ENCODE measurements at regions not wholly inside any gene's neighbourhood (a gene's known extent, or its start where the extent isn't known, plus 50 kb on each side); places are given as distances from the start of the nearest gene placed in this dataset.

DNA sequence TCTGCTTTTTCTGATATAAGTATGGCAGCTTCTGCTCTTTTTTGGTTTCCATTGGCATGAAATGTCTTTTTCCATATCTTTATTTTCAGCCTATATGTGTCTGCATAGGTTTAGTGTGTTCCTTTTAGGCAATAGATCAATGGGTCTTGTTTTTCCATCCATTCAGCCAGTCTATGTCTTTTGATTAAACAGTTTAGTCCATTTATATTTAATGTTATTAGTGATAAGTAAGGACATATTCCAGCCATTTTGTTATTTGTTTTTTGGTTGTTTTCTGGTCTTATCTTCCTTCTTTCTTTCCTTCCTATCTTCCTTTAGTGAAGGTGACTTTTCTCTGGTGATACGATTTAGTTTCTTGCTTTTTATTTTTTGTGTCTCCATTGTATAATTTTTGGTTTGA is 101.3 kb upstream of the LRRC3B start:
- Mint-ChIP-seq H3K36me3 (ENCODE audit: insufficient read depth, unreplicated experiment) (no peaks in the 10 kb centered on the region), H3K4me1 (ENCODE audit: low read depth, unreplicated experiment) (no peaks in the 10 kb centered on the region), H3K27me3 (ENCODE audit: insufficient read depth, unreplicated experiment) (no peaks in the 10 kb centered on the region), H3K9me3 (ENCODE audit: unreplicated experiment) (peaks cover 45% of the 10 kb centered on the region), H3K27ac (ENCODE audit: unreplicated experiment) (no peak overlapping the region), H3K4me3 (ENCODE audit: unreplicated experiment) (no peak overlapping the region)
- no peak overlapping the region for H3K4me3 ChIP-seq (ENCODE audit: low read depth, low read length)
- H3K4me1 ChIP-seq = no peaks in the 10 kb centered on the region
- H3K27me3 ChIP-seq (replicated peaks; ENCODE audit: control insufficient read depth, insufficient read depth, low read length) = no peaks in the 10 kb centered on the region
- H3K9me3 ChIP-seq = no peaks in the 10 kb centered on the region
- DNase-seq = no peak
- intact Hi-C loops (cut with micrococcal nuclease; ENCODE audit: unreplicated experiment) = no loop called here
- BruUV-seq (replicated peaks) = no TSS peak
- TF ChIP-seq, protein P1, sequence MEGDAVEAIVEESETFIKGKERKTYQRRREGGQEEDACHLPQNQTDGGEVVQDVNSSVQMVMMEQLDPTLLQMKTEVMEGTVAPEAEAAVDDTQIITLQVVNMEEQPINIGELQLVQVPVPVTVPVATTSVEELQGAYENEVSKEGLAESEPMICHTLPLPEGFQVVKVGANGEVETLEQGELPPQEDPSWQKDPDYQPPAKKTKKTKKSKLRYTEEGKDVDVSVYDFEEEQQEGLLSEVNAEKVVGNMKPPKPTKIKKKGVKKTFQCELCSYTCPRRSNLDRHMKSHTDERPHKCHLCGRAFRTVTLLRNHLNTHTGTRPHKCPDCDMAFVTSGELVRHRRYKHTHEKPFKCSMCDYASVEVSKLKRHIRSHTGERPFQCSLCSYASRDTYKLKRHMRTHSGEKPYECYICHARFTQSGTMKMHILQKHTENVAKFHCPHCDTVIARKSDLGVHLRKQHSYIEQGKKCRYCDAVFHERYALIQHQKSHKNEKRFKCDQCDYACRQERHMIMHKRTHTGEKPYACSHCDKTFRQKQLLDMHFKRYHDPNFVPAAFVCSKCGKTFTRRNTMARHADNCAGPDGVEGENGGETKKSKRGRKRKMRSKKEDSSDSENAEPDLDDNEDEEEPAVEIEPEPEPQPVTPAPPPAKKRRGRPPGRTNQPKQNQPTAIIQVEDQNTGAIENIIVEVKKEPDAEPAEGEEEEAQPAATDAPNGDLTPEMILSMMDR (IDR thresholded peaks at IDR 0.05; ENCODE audit: insufficient read depth in 1 of 2, low read depth in 1 of 2, low read length in 1 of 2, severe bottlenecking in 1 of 2, unreplicated experiment in 1 of 2) = no peak
- no peaks in the 10 kb centered on the region for H3K36me3 ChIP-seq (ENCODE audit: control insufficient read depth, insufficient read depth, low read length)
- CTCF ChIA-PET = no interaction called here
- POLR2A ChIA-PET = no interaction called here

- Histone ChIP-seq H3K9me3 (no peaks in the 10 kb centered on the region), H3K36me3 (ENCODE audit: control insufficient read depth, insufficient read depth, low read length) (no peaks in the 10 kb centered on the region), H3K27me3 (replicated peaks; ENCODE audit: control insufficient read depth, insufficient read depth, low read length) (no peaks in the 10 kb centered on the region), H3K4me3 (ENCODE audit: low read depth, low read length) (no peak overlapping the region), H3K4me1 (no peaks in the 10 kb centered on the region)
- intact Hi-C loops (cut with micrococcal nuclease; ENCODE audit: unreplicated experiment) = no loop called here
- no TSS peak for BruUV-seq (replicated peaks)
- TF ChIP-seq, protein P1 (IDR thresholded peaks at IDR 0.05; ENCODE audit: insufficient read depth in 1 of 2, low read depth in 1 of 2, low read length in 1 of 2, severe bottlenecking in 1 of 2, unreplicated experiment in 1 of 2) = no peak
- peaks cover 37% of the 10 kb centered on the region for H3K9me3 Mint-ChIP-seq (ENCODE audit: unreplicated experiment)
- no peak overlapping the region for H3K4me3 Mint-ChIP-seq (ENCODE audit: unreplicated experiment)
- H3K27me3 Mint-ChIP-seq (ENCODE audit: insufficient read depth, unreplicated experiment) = no peaks in the 10 kb centered on the region
- no peak overlapping the region for H3K27ac Mint-ChIP-seq (ENCODE audit: unreplicated experiment)
- DNase-seq = no peak
- H3K4me1 Mint-ChIP-seq (ENCODE audit: low read depth, unreplicated experiment) = no peaks in the 10 kb centered on the region
- POLR2A ChIA-PET = no interaction called here
- H3K36me3 Mint-ChIP-seq (ENCODE audit: insufficient read depth, unreplicated experiment) = no peaks in the 10 kb centered on the region
- CTCF ChIA-PET = no interaction called here
Measured at GRCh38 chr3:26522919-26523318, 99.7 kb upstream of the LRRC3B start.

DNA sequence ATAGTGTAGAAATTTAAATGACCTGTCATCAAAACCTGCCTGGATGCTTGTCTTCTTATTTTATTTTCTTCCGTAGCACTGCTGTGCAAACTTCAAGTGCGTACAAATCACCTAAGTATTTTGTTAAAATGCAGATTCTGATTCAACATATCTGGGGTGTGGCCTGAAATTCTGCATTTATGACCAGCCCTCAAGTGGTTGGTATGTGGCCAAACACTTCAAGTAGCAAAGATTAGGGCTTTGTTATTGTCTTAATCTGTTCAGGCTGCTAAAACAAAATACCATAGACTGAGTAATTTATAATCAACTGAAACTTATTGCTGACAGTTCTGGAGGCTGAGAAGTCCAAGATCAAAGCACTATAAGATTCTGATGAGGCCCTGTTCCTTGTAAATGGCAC is 97.6 kb upstream of the LRRC3B start:
- no peak for DNase-seq
- intact Hi-C loops (cut with micrococcal nuclease; ENCODE audit: unreplicated experiment) = no loop called here
- Histone ChIP-seq H3K36me3 (ENCODE audit: control insufficient read depth, insufficient read depth, low read length) (no peaks in the 10 kb centered on the region), H3K4me1 (no peaks in the 10 kb centered on the region), H3K4me3 (ENCODE audit: low read depth, low read length) (no peak overlapping the region), H3K9me3 (no peaks in the 10 kb centered on the region), H3K27me3 (replicated peaks; ENCODE audit: control insufficient read depth, insufficient read depth, low read length) (no peaks in the 10 kb centered on the region)
- Mint-ChIP-seq H3K9me3 (ENCODE audit: unreplicated experiment) (peaks cover 35% of the 10 kb centered on the region), H3K4me1 (ENCODE audit: low read depth, unreplicated experiment) (no peaks in the 10 kb centered on the region), H3K27me3 (ENCODE audit: insufficient read depth, unreplicated experiment) (no peaks in the 10 kb centered on the region), H3K27ac (ENCODE audit: unreplicated experiment) (no peak overlapping the region), H3K4me3 (ENCODE audit: unreplicated experiment) (no peak overlapping the region), H3K36me3 (ENCODE audit: insufficient read depth, unreplicated experiment) (no peaks in the 10 kb centered on the region)
- ChIA-PET CTCF (no interaction called here), POLR2A (no interaction called here)
- BruUV-seq (replicated peaks) = no TSS peak
- TF ChIP-seq, protein P1 (IDR thresholded peaks at IDR 0.05; ENCODE audit: insufficient read depth in 1 of 2, low read depth in 1 of 2, low read length in 1 of 2, severe bottlenecking in 1 of 2, unreplicated experiment in 1 of 2) = no peak

All from Caco-2 (cell line).